ENCODE measurements at regions not wholly inside any gene's neighbourhood (a gene's known extent, or its start where the extent isn't known, plus 50 kb on each side); places are given as distances from the start of the nearest gene placed in this dataset.
A peak's percentile ranks its signal among the peaks of the same experiment; 100 is the strongest.

GRCh38 chr7:16066805-16067459, 354.4 kb downstream of the CRPPA start:
- no peak for DNase-seq (ENCODE audit: extremely low read depth, low read depth)

GRCh38 chr7:16065939-16066338, 355.4 kb downstream of the CRPPA start:
- DNase-seq (ENCODE audit: extremely low read depth, low read depth): no peak
- no peak for TF ChIP-seq CTCF (IDR thresholded peaks at IDR 0.05; ENCODE audit: low read depth, low read length)

More at GRCh38 chr7:16066805-16067459, 354.4 kb downstream of the CRPPA start:
- no peak for TF ChIP-seq CTCF (IDR thresholded peaks at IDR 0.05; ENCODE audit: low read depth, low read length)

- DNase-seq (ENCODE audit: extremely low read depth, low read depth): peak; percentile 22
- no peak for TF ChIP-seq CTCF (IDR thresholded peaks at IDR 0.05; ENCODE audit: low read depth, low read length)
Observed at GRCh38 chr7:16063716-16064675, 357.3 kb downstream of the CRPPA start.

- TF ChIP-seq CTCF (IDR thresholded peaks at IDR 0.05; ENCODE audit: low read depth, low read length): no peak
- no peak for DNase-seq (ENCODE audit: extremely low read depth, low read depth)
Observed at GRCh38 chr7:16063221-16063620, 358.1 kb downstream of the CRPPA start.

- no peak for DNase-seq (ENCODE audit: extremely low read depth, low read depth)
- no peak for TF ChIP-seq CTCF (IDR thresholded peaks at IDR 0.05; ENCODE audit: low read depth, low read length)
Observed at GRCh38 chr7:16062269-16062668, 359.1 kb downstream of the CRPPA start.

GRCh38 chr7:16061630-16062029, 359.7 kb downstream of the CRPPA start:
- TF ChIP-seq CTCF (IDR thresholded peaks at IDR 0.05; ENCODE audit: low read depth, low read length): no peak
- DNase-seq (ENCODE audit: extremely low read depth, low read depth): no peak

GRCh38 chr7:16061011-16061410, 360.3 kb downstream of the CRPPA start:
- DNase-seq (ENCODE audit: extremely low read depth, low read depth): no peak
- no peak for TF ChIP-seq CTCF (IDR thresholded peaks at IDR 0.05; ENCODE audit: low read depth, low read length)
